H1 (cell line): ENCODE measurements at regions not wholly inside any gene's neighbourhood (a gene's known extent, or its start where the extent isn't known, plus 50 kb on each side); places are given as distances from the start of the nearest gene placed in this dataset.

Experiments used
- JUN ChIP-seq: IDR thresholded peaks from 2 replicates; pipeline ENCODE4 v1.6.1; 2011; ENCODE audit warnings: low read depth, mild to moderate bottlenecking, improper control_type of control experiment, low read length
- SAP30 ChIP-seq: fragments of 300-600 bp; sonication (generic); IDR thresholded peaks from 2 replicates; pipeline ENCODE4 v1.7.1; 2012; ENCODE audit warnings: low read length, moderate library complexity, mild to moderate bottlenecking, inconsistent platforms; ENCODE audit not compliant: insufficient read depth, insufficient replicate concordance
- SP2 ChIP-seq: IDR thresholded peaks from 2 replicates; pipeline ENCODE4 v1.6.1; 2012; ENCODE audit warnings: mild to moderate bottlenecking, low read length, inconsistent platforms

- TF ChIP-seq SAP30 = no peak
- TF ChIP-seq SP2 = no peak
- no peak for TF ChIP-seq JUN
- TF ChIP-seq, all 59 proteins: peak for 0
Measured at GRCh38 chr10:45558425-45558824, 114.1 kb downstream of the ZFAND4 start (continued).
